ENCODE measurements at regions not wholly inside any gene's neighbourhood (a gene's known extent, or its start where the extent isn't known, plus 50 kb on each side); places are given as distances from the start of the nearest gene placed in this dataset.
"Not testable (repeated sequence)": the region's sequence is repeated elsewhere in the genome, so short reads cannot be mapped to it uniquely, and the experiment has no call there.

DNA sequence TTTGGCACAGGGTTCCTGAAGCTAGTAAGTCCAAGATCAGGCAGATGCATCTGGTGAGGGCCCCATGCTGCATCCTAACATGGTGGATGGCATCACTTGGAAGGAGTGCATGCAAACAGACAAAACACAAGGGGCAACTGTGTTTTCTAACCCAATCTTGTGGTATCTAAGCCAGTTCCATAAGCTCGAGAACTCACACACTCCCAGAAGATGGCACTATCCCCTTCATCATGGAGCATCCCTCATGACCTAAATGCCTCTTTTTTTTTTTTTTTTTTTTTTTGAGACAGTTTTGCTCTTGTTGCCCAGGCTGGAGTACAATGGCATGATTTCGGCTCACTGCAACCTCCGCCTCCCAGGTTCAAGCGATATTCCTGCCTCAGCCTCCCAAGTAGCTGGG is 1763.5 kb downstream of the SLITRK5 start:
- H3K4me2 ChIP-seq, H3K4me1 ChIP-seq, H3K9me3 ChIP-seq, H3K27ac ChIP-seq, FAIRE-seq, POLR2A ChIA-PET, H3K4me3 ChIP-seq: not testable (repeated sequence)
- WGBS (ENCODE audit: missing lambda C conversion rate): 56% methylated on average over 1 of the region's 4 CpGs
- peak in 1 of 2 experiments; percentile 49; a peak in 2 of 6 replicates for ATAC-seq
- peak in 1 of 2 experiments; percentile 49; a peak in 2 of 5 replicates for TF ChIP-seq RAD21 (conservative IDR thresholded peaks at IDR 0.05 in 1 of 2, IDR thresholded peaks at IDR 0.05 in 1 of 2)
- DNase-seq (ENCODE audit: low read depth in 1 of 2, low spot score in 1 of 2): peak; percentile 2 to 57
- CTCF ChIA-PET: interaction anchor here (0.5 to 1.1 kb wide), 3 partner anchors 255 to 262 kb away, joined by 3 read pairs; no protein-coding TSS in a partner anchor

DNA sequence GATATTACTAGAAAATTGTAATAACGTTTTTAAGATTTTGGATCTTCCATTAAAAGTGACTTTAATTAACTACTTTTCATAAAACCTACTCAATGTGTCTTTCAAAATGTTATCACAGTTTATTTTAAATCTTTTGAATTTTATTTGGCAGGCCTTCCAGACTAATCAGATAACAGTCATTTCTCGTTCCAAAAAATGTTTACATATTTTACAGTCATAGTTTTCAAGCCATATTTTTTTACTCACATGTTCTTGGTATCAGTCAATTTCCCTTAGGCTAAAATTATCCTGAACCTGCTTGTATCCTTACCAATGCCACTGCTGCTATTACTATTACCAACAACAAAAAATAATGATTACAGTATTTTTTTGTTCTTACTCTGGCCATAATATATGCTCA is 1783.5 kb downstream of the SLITRK5 start:
- ATAC-seq: no peak
- peaks cover 12% of the 10 kb centered on the region; the same call in 2 of the 3 replicates for H3K4me1 ChIP-seq
- no peak for FAIRE-seq
- no peaks in the 10 kb centered on the region for H3K9me3 ChIP-seq
- 57% methylated on average over 2 of the region's 2 CpGs for WGBS (ENCODE audit: missing lambda C conversion rate)
- ChIA-PET CTCF (no interaction called here), POLR2A (no interaction called here)
- no peak overlapping the region for H3K27ac ChIP-seq
- H3K4me3 ChIP-seq: no peak overlapping the region
- no peak overlapping the region for H3K4me2 ChIP-seq
- TF ChIP-seq ZNF302 (CRISPR knock-in tag; IDR thresholded peaks at IDR 0.05) (no peak), ESRRA (IDR thresholded peaks at IDR 0.05; ENCODE audit: borderline replicate concordance, low read length) (no peak), FOSB (CRISPR knock-in tag; IDR thresholded peaks at IDR 0.05) (no peak), PHF8 (IDR thresholded peaks at IDR 0.05; ENCODE audit: borderline replicate concordance, low read depth) (no peak), EHF (CRISPR knock-in tag; IDR thresholded peaks at IDR 0.05) (no peak), EP300 (IDR thresholded peaks at IDR 0.05) (no peak), FOXS1 (CRISPR knock-in tag; IDR thresholded peaks at IDR 0.05) (no peak), KDM1A (IDR thresholded peaks at IDR 0.05; ENCODE audit: low read depth) (no peak), HEYL (CRISPR knock-in tag; IDR thresholded peaks at IDR 0.05) (no peak), HOXA7 (CRISPR knock-in tag; IDR thresholded peaks at IDR 0.05) (no peak), KDM5A (IDR thresholded peaks at IDR 0.05) (no peak), JUNB (IDR thresholded peaks at IDR 0.05) (no peak), HES2 (IDR thresholded peaks at IDR 0.05) (no peak), TFCP2L1 (CRISPR knock-in tag; IDR thresholded peaks at IDR 0.05) (no peak), JUN (IDR thresholded peaks at IDR 0.05) (no peak), BCL3 (IDR thresholded peaks at IDR 0.05) (no peak), GATA3 (IDR thresholded peaks at IDR 0.05; ENCODE audit: borderline replicate concordance) (no peak), SMC3 (IDR thresholded peaks at IDR 0.05) (no peak), RARB (CRISPR knock-in tag; IDR thresholded peaks at IDR 0.05) (no peak), NR3C1 (IDR thresholded peaks at IDR 0.05) (no peak)
- DNase-seq (ENCODE audit: low read depth in 1 of 2, low spot score in 1 of 2): no peak

DNA sequence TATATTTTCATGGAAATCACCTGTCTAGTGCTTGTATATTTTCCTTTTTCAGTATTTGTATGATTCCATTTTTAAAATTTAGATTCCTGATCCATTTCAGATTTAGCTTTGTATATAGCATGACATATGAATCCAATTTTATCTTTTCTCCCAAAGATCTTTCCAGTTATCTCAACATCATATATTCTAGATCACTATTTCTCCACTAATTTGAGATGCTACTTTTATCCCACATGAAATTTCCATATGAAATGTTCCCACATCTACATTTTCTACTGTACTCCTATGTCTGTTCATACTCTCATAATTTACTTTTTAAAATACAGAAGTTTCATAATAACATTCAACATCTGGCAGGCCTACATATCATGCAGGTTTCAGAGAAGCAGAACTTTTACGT is 1784.1 kb downstream of the SLITRK5 start:
- no peak overlapping the region for H3K4me2 ChIP-seq

More for the DNA sequence above, 1784.1 kb downstream of the SLITRK5 start:
- ATAC-seq (no peak), FAIRE-seq (no peak), DNase-seq (ENCODE audit: low read depth in 1 of 2, low spot score in 1 of 2) (no peak)
- no peak overlapping the region for H3K27ac ChIP-seq
- WGBS (ENCODE audit: missing lambda C conversion rate): 82% methylated on average over 1 of the region's 1 CpG
- ChIA-PET POLR2A (no interaction called here), CTCF (no interaction called here)
- TF ChIP-seq GATA3 (IDR thresholded peaks at IDR 0.05; ENCODE audit: borderline replicate concordance) (no peak), EP300 (IDR thresholded peaks at IDR 0.05) (no peak), RAD21 (conservative IDR thresholded peaks at IDR 0.05 in 1 of 2, IDR thresholded peaks at IDR 0.05 in 1 of 2) (no peak), ZSCAN20 (CRISPR knock-in tag; IDR thresholded peaks at IDR 0.05) (no peak), RFX5 (IDR thresholded peaks at IDR 0.05) (no peak), USF2 (IDR thresholded peaks at IDR 0.05) (no peak), PBX3 (IDR thresholded peaks at IDR 0.05) (no peak), EHMT2 (IDR thresholded peaks at IDR 0.05; ENCODE audit: low read depth) (no peak), CHD2 (IDR thresholded peaks at IDR 0.05; ENCODE audit: low read length, partially characterized antibody) (no peak), RNF2 (IDR thresholded peaks at IDR 0.05; ENCODE audit: borderline replicate concordance, low read depth) (no peak), PHF8 (IDR thresholded peaks at IDR 0.05; ENCODE audit: borderline replicate concordance, low read depth) (no peak), E2F6 (IDR thresholded peaks at IDR 0.05; ENCODE audit: borderline replicate concordance, low read depth) (no peak)
- TF ChIP-seq, protein P1, sequence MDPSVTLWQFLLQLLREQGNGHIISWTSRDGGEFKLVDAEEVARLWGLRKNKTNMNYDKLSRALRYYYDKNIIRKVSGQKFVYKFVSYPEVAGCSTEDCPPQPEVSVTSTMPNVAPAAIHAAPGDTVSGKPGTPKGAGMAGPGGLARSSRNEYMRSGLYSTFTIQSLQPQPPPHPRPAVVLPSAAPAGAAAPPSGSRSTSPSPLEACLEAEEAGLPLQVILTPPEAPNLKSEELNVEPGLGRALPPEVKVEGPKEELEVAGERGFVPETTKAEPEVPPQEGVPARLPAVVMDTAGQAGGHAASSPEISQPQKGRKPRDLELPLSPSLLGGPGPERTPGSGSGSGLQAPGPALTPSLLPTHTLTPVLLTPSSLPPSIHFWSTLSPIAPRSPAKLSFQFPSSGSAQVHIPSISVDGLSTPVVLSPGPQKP (IDR thresholded peaks at IDR 0.05; ENCODE audit: low read depth, low read length): no peak
- H3K9me3 ChIP-seq: no peaks in the 10 kb centered on the region
- H3K4me3 ChIP-seq: no peak overlapping the region
- peaks cover 12% of the 10 kb centered on the region; the same call in 2 of the 3 replicates for H3K4me1 ChIP-seq
